MCF 10A (cell line): ENCODE measurements at regions not wholly inside any gene's neighbourhood (a gene's known extent, or its start where the extent isn't known, plus 50 kb on each side); places are given as distances from the start of the nearest gene placed in this dataset.
A peak's percentile ranks its signal among the peaks of the same experiment; 100 is the strongest.

Experiments
- BruUV-seq: library from RNA; stranded (reverse); fragments of 400-500 nt; replicated peaks from 2 replicates; lab custom pipeline; 2021; lab: Mats Ljungman, UMichigan
- CTCF ChIA-PET: fragments of 300-600 bp; sonication (Branson Sonifier 250); formaldehyde crosslinking; extraction: SDS; loops from one replicate; lab custom pipeline; 2021; ENCODE audit warnings: antibody characterized with exemption, inconsistent platforms; lab: Yijun Ruan, JAX
- POLR2A ChIA-PET: fragments of 300-600, 350-650 bp; sonication (Branson Sonifier 250); formaldehyde crosslinking; extraction: SDS; loops from one replicate; lab custom pipeline; 2020; ENCODE audit warnings: antibody characterized with exemption, inconsistent platforms; lab: Yijun Ruan, JAX
- DNase-seq: peaks from one replicate; pipeline ENCODE4 v3.0.0-alpha.2; 2018; ENCODE audit not compliant: unreplicated experiment
- H3K27ac Mint-ChIP-seq: one replicate; pipeline ENCODE4 v1.8.0; 2022; ENCODE audit warnings: mild to moderate bottlenecking, low read depth, mixed read lengths; ENCODE audit not compliant: unreplicated experiment
- H3K27me3 Mint-ChIP-seq: one replicate; pipeline ENCODE4 v1.8.0; 2022; ENCODE audit warnings: mixed read lengths; ENCODE audit not compliant: insufficient read depth, unreplicated experiment
- H3K36me3 Mint-ChIP-seq: one replicate; pipeline ENCODE4 v1.8.0; 2022; ENCODE audit warnings: mild to moderate bottlenecking, moderate library complexity, mixed read lengths; ENCODE audit not compliant: insufficient read depth, unreplicated experiment
- H3K4me1 Mint-ChIP-seq: one replicate; pipeline ENCODE4 v1.8.0; 2022; ENCODE audit warnings: mixed read lengths; ENCODE audit not compliant: insufficient read depth, unreplicated experiment
- H3K4me3 Mint-ChIP-seq: one replicate; pipeline ENCODE4 v1.8.0; 2022; ENCODE audit warnings: mild to moderate bottlenecking, moderate library complexity, mixed read lengths; ENCODE audit not compliant: unreplicated experiment
- H3K9me3 Mint-ChIP-seq: one replicate; pipeline ENCODE4 v1.8.0; 2022; ENCODE audit warnings: mixed read lengths; ENCODE audit not compliant: unreplicated experiment
- intact Hi-C: fragments of 100-400 bp; cut with micrococcal nuclease; formaldehyde crosslinking; loops from 2 replicates; pipeline ENCODE4 v1.14.1; 2022
- TF ChIP-seq, protein P1 (sequence below): fragments of 200-600 bp; IDR thresholded peaks from one replicate; pipeline ENCODE4 v1.8.0; 2022; ENCODE audit warnings: antibody characterized with exemption, mild to moderate bottlenecking; ENCODE audit not compliant: unreplicated experiment

- no peaks in the 10 kb centered on the region for H3K27me3 Mint-ChIP-seq
- CTCF ChIA-PET = no interaction called here
- H3K9me3 Mint-ChIP-seq = no peaks in the 10 kb centered on the region
- POLR2A ChIA-PET = no interaction called here
- H3K36me3 Mint-ChIP-seq = no peaks in the 10 kb centered on the region
- DNase-seq = no peak
- no TSS peak for BruUV-seq
- H3K27ac Mint-ChIP-seq = no peak overlapping the region
- H3K4me3 Mint-ChIP-seq = no peak overlapping the region
- H3K4me1 Mint-ChIP-seq = peaks cover 24% of the 10 kb centered on the region
- TF ChIP-seq, protein P1, sequence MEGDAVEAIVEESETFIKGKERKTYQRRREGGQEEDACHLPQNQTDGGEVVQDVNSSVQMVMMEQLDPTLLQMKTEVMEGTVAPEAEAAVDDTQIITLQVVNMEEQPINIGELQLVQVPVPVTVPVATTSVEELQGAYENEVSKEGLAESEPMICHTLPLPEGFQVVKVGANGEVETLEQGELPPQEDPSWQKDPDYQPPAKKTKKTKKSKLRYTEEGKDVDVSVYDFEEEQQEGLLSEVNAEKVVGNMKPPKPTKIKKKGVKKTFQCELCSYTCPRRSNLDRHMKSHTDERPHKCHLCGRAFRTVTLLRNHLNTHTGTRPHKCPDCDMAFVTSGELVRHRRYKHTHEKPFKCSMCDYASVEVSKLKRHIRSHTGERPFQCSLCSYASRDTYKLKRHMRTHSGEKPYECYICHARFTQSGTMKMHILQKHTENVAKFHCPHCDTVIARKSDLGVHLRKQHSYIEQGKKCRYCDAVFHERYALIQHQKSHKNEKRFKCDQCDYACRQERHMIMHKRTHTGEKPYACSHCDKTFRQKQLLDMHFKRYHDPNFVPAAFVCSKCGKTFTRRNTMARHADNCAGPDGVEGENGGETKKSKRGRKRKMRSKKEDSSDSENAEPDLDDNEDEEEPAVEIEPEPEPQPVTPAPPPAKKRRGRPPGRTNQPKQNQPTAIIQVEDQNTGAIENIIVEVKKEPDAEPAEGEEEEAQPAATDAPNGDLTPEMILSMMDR = no peak
- intact Hi-C loops = no loop called here
Measured at GRCh38 chr11:95367726-95368125, 136.7 kb upstream of the SESN3 start.

DNA sequence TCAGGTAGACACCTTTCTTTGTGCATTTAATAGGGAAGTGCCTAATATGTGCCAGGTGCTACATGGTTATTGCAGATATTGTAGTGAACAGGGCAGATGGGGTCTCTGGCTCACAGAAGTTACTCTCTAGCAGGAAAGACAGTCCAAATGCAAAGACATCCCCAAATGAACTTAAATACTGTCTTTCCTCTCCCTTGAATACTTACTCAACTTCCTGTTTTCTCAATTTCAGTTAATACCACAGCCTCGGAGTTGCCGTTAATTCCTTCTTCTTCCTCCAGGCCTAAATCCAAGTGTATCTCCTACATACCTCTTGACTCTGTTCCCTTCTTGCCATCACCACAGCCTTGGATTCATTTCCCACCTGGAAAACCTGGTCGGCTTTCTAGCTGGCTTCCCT, 134.3 kb upstream of the SESN3 start:
- no peaks in the 10 kb centered on the region for H3K36me3 Mint-ChIP-seq
- H3K4me1 Mint-ChIP-seq = peaks cover 24% of the 10 kb centered on the region
- CTCF ChIA-PET = no interaction called here
- POLR2A ChIA-PET = interaction anchor here (1.7 kb wide), 1 partner anchor 134 kb away, joined by 3 read pairs; the partner anchor contains the start of gene SESN3
- H3K4me3 Mint-ChIP-seq = no peak overlapping the region
- TF ChIP-seq, protein P1 = no peak
- DNase-seq = no peak
- H3K9me3 Mint-ChIP-seq = no peaks in the 10 kb centered on the region
- no TSS peak for BruUV-seq
- intact Hi-C loops = no loop called here
- no peaks in the 10 kb centered on the region for H3K27me3 Mint-ChIP-seq
- peak overlapping the region; percentile 52 for H3K27ac Mint-ChIP-seq

GRCh38 chr11:95364324-95365295, 133.6 kb upstream of the SESN3 start:
- POLR2A ChIA-PET = interaction anchor here (1.7 kb wide), 1 partner anchor 134 kb away, joined by 3 read pairs; the partner anchor contains the start of gene SESN3
- Mint-ChIP-seq H3K4me3 (no peak overlapping the region), H3K9me3 (no peaks in the 10 kb centered on the region), H3K4me1 (peaks cover 24% of the 10 kb centered on the region), H3K36me3 (no peaks in the 10 kb centered on the region), H3K27me3 (no peaks in the 10 kb centered on the region), H3K27ac (no peak overlapping the region)
- DNase-seq = peak; percentile 63
- CTCF ChIA-PET = interaction anchor here (0.7 to 0.8 kb wide), 2 partner anchors 11 to 21 kb away, joined by 3 read pairs; no protein-coding TSS in a partner anchor
- BruUV-seq = no TSS peak
- TF ChIP-seq, protein P1 = no peak
- intact Hi-C loops = no loop called here

GRCh38 chr11:95363708-95364107, 132.7 kb upstream of the SESN3 start:
- TF ChIP-seq, protein P1 = no peak
- Mint-ChIP-seq H3K4me1 (peaks cover 30% of the 10 kb centered on the region), H3K36me3 (no peaks in the 10 kb centered on the region), H3K27me3 (no peaks in the 10 kb centered on the region), H3K9me3 (no peaks in the 10 kb centered on the region), H3K27ac (no peak overlapping the region), H3K4me3 (no peak overlapping the region)
- POLR2A ChIA-PET = no interaction called here
- no peak for DNase-seq
- BruUV-seq = no TSS peak
- CTCF ChIA-PET = interaction anchor here (0.6 to 0.7 kb wide), 3 partner anchors 12 to 402 kb away, joined by 3 to 8 read pairs (median 3); no protein-coding TSS in a partner anchor
- intact Hi-C loops = no loop called here
